NCI-H2171 treated with DMSO at 0.1 percent for 48 hours (cell line): ENCODE measurements at regions not wholly inside any gene's neighbourhood (a gene's known extent, or its start where the extent isn't known, plus 50 kb on each side); places are given as distances from the start of the nearest gene placed in this dataset.
"Not testable (repeated sequence)": the region's sequence is repeated elsewhere in the genome, so short reads cannot be mapped to it uniquely, and the experiment has no call there.

Source experiments
- DNase-seq: peaks from one replicate; lab custom pipeline; 2025; lab: John Stamatoyannopoulos, UW

DNA sequence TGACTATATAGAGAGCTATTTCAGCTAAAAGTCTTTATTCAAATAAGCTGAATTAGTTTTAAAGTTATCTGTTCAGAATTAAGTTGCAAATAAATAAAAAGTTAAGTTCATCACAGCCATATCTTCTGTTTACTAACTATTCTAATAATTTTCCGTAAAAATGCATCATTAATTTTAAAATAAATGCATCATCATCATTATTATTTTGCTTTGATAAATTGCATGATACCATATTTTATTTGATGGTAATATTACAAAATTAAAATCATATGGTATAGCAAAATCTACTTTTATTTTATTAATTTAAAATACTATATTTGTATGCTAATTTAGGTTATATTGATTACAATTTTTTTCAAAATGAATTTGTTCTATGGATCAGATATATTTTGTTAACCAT is 357.3 kb upstream of the NDST4 start:
- no peak for DNase-seq

- not testable (repeated sequence) for DNase-seq
Observed at GRCh38 chr4:115459301-115459700, 345.9 kb upstream of the NDST4 start.

- no peak for DNase-seq
Observed at GRCh38 chr4:115456231-115456630, 342.8 kb upstream of the NDST4 start.

- DNase-seq, result no peak
Observed at GRCh38 chr4:115454228-115454627, 340.8 kb upstream of the NDST4 start.

DNA sequence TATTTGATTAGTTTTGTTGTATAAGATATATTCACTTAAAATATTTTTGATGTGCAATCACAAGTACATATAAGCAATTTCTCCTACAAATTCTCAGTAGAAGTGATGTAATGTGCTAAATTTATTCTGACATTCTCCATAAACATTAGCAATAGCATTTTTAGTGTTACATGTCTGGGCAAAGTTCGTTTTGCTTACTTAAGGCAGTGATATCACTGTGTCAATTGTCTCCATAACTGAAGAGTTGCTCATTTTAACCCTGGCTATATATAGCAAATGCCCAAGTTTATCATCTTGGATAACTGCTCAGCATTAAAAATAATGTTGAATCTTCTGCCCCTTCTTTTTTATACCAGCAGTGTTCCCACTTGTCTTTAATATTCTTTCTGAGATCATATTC is 340.0 kb upstream of the NDST4 start:
- no peak for DNase-seq

- DNase-seq, result not testable (repeated sequence)
Observed at GRCh38 chr4:115452229-115452628, 338.8 kb upstream of the NDST4 start.

- no peak for DNase-seq
Observed at GRCh38 chr4:115437739-115438138, 324.3 kb upstream of the NDST4 start.

DNA sequence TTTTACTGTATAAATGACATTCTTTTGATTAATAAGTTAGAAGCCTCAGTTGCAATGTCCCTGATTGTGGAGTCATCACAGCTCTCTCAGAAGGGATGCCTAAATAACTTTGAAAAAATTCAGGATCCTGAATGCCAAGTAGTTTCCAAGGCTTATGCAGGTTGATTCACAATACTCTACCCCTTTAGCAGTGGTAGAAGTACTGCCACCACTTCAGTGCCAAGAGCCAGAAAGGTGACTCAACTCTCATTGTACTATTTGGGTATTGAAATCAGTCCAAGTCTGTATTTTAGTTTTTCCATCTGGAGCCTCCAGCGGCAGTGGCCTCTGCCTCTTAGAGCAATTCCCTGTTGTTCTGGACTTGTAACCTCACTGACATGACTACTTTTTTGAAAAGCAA is 320.1 kb upstream of the NDST4 start:
- no peak for DNase-seq

DNA sequence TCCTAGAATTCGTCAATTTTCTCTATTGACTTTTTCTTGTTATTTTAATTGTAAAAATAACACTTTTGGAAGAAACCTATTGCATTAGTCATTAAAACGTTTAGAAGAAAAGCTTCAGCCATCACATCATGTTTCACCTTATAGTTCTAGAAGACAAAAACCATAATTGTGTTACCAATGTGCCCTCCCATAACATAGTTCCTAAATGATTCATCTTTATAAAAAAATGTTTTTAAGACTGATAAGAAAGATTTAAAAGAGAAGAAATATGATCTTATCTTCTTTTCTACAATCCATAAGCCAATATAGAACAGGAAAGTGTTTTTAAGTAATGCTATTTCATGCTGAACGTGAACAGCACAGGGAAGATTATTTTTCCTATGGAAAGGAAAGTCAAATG is 316.6 kb upstream of the NDST4 start:
- DNase-seq, result no peak

GRCh38 chr4:115428455-115428854 is 315.0 kb upstream of the NDST4 start:
- DNase-seq, result no peak

- DNase-seq, result no peak
Observed at GRCh38 chr4:115424852-115425251, 311.4 kb upstream of the NDST4 start.

DNA sequence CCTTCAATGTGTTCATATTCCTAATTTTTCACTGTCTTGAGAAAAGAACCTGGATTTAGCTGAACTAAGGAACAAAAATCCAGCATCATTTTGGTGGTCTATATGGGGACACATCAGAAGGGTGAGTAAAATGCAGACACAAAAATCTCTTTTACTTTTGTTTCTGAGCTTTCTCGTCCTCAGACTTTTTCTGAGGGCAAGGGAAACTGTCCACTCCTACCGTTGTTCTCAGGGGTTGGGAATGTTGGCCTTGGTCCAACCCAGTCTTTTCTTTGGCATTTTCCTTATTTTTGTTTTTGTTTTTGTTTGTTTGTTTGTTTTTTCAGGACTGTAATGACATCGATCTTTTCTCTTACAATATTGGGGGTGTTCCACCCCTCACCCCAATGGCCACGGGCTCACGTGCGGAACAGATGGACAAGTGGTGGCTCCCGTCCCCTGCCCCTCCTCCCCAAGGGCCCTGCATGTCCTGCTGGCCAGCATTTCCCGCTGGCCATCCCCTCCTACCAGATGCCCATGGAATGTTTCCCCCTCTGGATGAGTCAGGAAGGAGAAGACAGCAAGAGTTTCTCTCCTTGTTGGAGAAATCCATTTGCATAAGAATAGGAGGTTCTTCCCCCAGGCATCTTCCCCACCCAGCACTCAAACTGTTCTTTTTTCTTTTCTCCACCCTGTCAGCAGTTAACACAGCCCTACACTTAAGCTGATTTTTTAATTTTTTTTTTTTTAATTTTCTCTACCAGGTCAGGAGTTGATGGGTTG is 305.4 kb upstream of the NDST4 start:
- DNase-seq, result no peak

DNA sequence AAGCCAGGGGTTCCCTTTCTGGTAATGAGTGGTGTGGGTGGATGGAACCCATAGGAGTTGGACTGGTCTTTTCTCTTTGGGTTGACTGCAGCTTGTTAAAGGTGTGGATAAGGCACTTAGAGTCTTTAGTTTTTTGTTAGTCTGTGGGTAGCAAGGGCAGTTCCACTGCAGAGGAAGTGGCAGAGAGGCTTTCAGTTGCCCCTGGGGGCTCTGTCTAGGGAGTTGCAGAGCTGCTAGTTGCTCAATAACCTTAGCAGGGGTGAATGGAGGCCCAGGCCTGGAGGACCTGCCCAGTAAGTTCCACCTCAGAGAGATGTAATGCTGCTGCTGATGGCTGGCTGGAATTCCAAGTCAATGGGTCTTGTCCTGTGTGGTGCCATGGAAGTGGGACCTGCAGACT is 282.6 kb upstream of the NDST4 start:
- no peak for DNase-seq

DNA sequence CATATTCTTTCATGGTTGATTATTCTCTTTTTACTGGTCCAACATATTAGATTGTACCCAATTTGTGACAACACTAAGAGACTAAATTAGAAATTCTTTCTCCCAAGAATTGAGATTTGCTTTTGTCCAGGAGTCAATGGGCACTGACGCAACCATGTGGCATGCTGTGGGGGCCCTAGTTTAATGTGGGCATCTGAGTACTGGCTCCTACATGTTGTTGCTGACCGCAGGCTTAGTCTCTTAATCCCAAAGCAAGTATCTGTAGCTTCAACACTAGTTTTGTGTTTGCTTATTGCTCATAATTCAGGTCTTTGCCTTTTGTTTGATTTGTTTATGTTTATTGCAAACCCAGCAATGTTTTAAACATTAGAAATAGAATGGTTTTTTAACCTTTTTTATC is 263.4 kb upstream of the NDST4 start:
- no peak for DNase-seq

DNA sequence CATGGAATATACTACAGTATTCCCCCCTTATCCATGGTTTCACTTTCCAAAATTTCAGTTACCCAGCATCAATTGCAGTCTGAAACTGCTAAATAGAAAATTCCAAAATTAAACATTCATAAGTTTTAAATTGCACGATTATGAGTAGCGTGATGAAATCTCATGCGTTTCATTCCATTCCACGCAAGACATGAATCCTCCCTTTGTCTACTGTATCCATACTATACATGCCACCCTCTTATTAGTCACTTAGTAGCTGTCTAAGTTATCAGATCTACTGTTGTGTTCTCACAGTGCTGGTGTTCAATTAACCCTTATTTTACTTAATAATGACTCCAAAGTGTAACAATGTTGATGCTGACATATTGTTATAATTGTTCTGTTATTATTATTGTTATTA is 261.2 kb upstream of the NDST4 start:
- no peak for DNase-seq

GRCh38 chr4:115370490-115370889 is 257.1 kb upstream of the NDST4 start:
- no peak for DNase-seq

- no peak for DNase-seq
Observed at GRCh38 chr4:115370012-115370411, 256.6 kb upstream of the NDST4 start.

- DNase-seq, result no peak
Observed at GRCh38 chr4:115366390-115366789, 253.0 kb upstream of the NDST4 start.

DNA sequence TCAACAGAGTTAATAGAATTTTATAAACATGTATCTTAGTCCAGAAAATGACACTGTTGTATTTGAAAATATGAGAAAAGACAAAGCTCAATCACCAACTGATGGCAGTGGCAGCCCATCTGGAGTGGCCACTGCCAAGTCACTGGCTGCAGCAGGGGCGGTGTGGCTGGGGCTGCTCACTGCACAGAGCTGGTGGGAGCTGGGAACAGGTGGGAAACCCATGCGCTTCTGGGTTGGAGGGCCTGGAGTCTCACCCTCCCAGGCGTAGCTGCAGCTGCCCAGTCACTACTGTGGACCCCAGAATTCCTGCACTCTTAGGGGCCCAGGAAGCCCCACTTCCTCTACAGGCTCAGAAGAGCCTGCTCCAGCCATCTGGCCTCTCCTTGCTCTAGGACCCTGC is 251.8 kb upstream of the NDST4 start:
- DNase-seq, result no peak

DNA sequence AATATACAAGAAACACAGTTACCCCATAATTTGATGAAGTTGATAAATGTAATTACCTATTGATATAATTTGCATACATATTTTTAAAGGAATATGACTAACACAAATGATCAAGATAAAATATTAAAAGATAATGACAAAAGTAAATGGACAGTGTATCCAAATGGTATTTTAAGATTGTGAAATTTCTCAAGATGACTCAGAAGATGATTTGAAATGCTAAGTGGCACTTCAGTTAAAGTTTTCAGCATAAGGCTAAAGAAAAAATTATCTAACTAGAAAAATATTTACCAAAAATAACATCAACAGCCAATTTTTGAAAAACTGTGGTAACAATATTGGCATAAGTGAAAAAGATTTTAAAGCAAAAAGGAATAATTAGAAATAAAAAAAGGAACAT is 248.4 kb upstream of the NDST4 start:
- no peak for DNase-seq

GRCh38 chr4:115360431-115360830 is 247.0 kb upstream of the NDST4 start:
- no peak for DNase-seq

GRCh38 chr4:115357776-115358175 is 244.4 kb upstream of the NDST4 start:
- DNase-seq, result no peak

DNA sequence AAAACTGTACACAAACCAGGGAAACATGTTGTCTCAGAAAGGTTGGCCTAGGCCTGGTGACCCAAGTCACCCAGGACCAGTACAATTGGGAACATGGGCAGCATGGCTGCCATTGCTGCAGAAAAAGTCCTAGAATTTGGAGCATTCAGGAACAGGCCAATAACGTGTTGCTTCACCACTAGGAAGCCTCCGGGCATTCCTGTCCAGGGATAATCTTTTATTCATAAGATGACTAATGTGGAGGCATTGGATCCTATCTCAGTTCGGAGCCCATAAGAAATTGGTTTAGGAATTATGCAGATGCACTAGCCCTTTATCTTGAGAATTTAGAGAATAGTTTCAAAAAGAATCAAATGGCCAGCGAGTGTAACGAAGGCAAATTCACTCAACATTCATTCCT is 242.8 kb upstream of the NDST4 start:
- DNase-seq, result no peak

GRCh38 chr4:115355329-115355728 is 241.9 kb upstream of the NDST4 start:
- DNase-seq, result no peak
